Neural cell (in vitro differentiated cells): ENCODE measurements at regions not wholly inside any gene's neighbourhood (a gene's known extent, or its start where the extent isn't known, plus 50 kb on each side); places are given as distances from the start of the nearest gene placed in this dataset.

Experiments used
- H2AFZ ChIP-seq: fragments of 200-600, 300-800 bp; sonication (generic), shearing (Covaris generic); 2 replicates; pipeline ENCODE4 v1.6.0; 2014; ENCODE audit warnings: low read depth, mild to moderate bottlenecking, antibody characterized with exemption, low read length, moderate library complexity
- H3F3A ChIP-seq: fragments of 200-600 bp; shearing (Covaris generic); 2 replicates; pipeline ENCODE4 v1.6.1; 2016; ENCODE audit warnings: mild to moderate bottlenecking, moderate library complexity, mixed read lengths, antibody characterized with exemption, low read length; ENCODE audit not compliant: insufficient read depth, poor library complexity, severe bottlenecking
- H3K27ac ChIP-seq: fragments of 200-600, 300-800 bp; sonication (generic), shearing (Covaris generic); 2 replicates; pipeline ENCODE4 v1.5.1; 2014; ENCODE audit warnings: mild to moderate bottlenecking, low read length, moderate library complexity
- H3K27me3 ChIP-seq: fragments of 300-800, 200-600 bp; sonication (generic), shearing (Covaris generic); 2 replicates; pipeline ENCODE4 v1.6.0; 2014; ENCODE audit warnings: mild to moderate bottlenecking, low read depth, low read length, moderate library complexity; ENCODE audit not compliant: insufficient read depth
- H3K36me3 ChIP-seq: fragments of 300-800, 200-600 bp; sonication (generic), shearing (Covaris generic); 2 replicates; pipeline ENCODE4 v1.5.1; 2014; ENCODE audit warnings: mild to moderate bottlenecking, antibody characterized with exemption, low read length, moderate library complexity; ENCODE audit not compliant: insufficient read depth
- H3K4me2 ChIP-seq: fragments of 300-800, 200-600 bp; sonication (generic), shearing (Covaris generic); 2 replicates; pipeline ENCODE4 v1.6.0; 2014; ENCODE audit warnings: mild to moderate bottlenecking, low read length
- H3K4me3 ChIP-seq: fragments of 300-800, 200-600 bp; sonication (generic), shearing (Covaris generic); 2 replicates; pipeline ENCODE4 v1.5.1; 2014; ENCODE audit warnings: mild to moderate bottlenecking, low read length, moderate library complexity
- H3K79me2 ChIP-seq: fragments of 200-600 bp; shearing (Covaris generic); replicated peaks from 2 replicates; pipeline ENCODE4 v1.6.0; 2014; ENCODE audit warnings: mild to moderate bottlenecking, low read length, moderate library complexity; ENCODE audit not compliant: insufficient read depth
- H3K9ac ChIP-seq: fragments of 300-800, 200-600 bp; sonication (generic), shearing (Covaris generic); 2 replicates; pipeline ENCODE4 v1.6.1; 2016; ENCODE audit warnings: mild to moderate bottlenecking, low read length, mixed read lengths
- H3K9me2 ChIP-seq: fragments of 200-600 bp; shearing (Covaris generic); 2 replicates; pipeline ENCODE4 v1.6.1; 2016; ENCODE audit warnings: mild to moderate bottlenecking, low read length, mixed read lengths; ENCODE audit not compliant: insufficient read depth
- H3K9me3 ChIP-seq: fragments of 200-600, 300-800 bp; sonication (generic), shearing (Covaris generic); 2 replicates; pipeline ENCODE4 v1.6.1; 2016; ENCODE audit warnings: mild to moderate bottlenecking, mixed run types, low read length, moderate library complexity, mixed read lengths
- H4K20me1 ChIP-seq: fragments of 200-600 bp; shearing (Covaris generic); 2 replicates; pipeline ENCODE4 v1.6.1; 2016; ENCODE audit warnings: mild to moderate bottlenecking, mixed run types; ENCODE audit not compliant: insufficient read depth
- CTCF ChIP-seq: fragments of 450-650 bp; IDR thresholded peaks from 2 replicates; pipeline ENCODE4 v1.5.1; 2014; ENCODE audit warnings: antibody characterized with exemption, mild to moderate bottlenecking, moderate library complexity; ENCODE audit not compliant: poor library complexity, severe bottlenecking
- EP300 ChIP-seq: fragments of 450-650 bp; conservative IDR thresholded peaks from 2 replicates; pipeline ENCODE4 v1.6.1; 2014; ENCODE audit warnings: antibody characterized with exemption, mild to moderate bottlenecking, moderate library complexity; ENCODE audit not compliant: poor library complexity, severe bottlenecking
- EZH2 ChIP-seq: fragments of 200-600, 300-800 bp; shearing (Covaris generic), sonication (generic); IDR thresholded peaks from 2 replicates; pipeline ENCODE4 v1.6.1; 2014; ENCODE audit warnings: antibody characterized with exemption, low read length, borderline replicate concordance, mild to moderate bottlenecking; ENCODE audit not compliant: insufficient read depth, poor library complexity, severe bottlenecking
- MXI1 ChIP-seq: fragments of 450-650 bp; conservative IDR thresholded peaks from 2 replicates; pipeline ENCODE4 v1.6.1; 2014; ENCODE audit warnings: antibody characterized with exemption, mild to moderate bottlenecking; ENCODE audit not compliant: poor library complexity, severe bottlenecking
- POLR2AphosphoS5 ChIP-seq: IDR thresholded peaks from 2 replicates; pipeline ENCODE4 v1.6.1; 2012
- RAD21 ChIP-seq: fragments of 450-650 bp; conservative IDR thresholded peaks from 2 replicates; pipeline ENCODE4 v1.6.1; 2014; ENCODE audit warnings: antibody characterized with exemption, mild to moderate bottlenecking, moderate library complexity
- REST ChIP-seq: IDR thresholded peaks from 2 replicates; pipeline ENCODE4 v1.6.1; 2012; ENCODE audit warnings: borderline replicate concordance
- SMC3 ChIP-seq: fragments of 450-650 bp; conservative IDR thresholded peaks from 2 replicates; pipeline ENCODE4 v1.6.1; 2014; ENCODE audit warnings: antibody characterized with exemption, mild to moderate bottlenecking, moderate library complexity; ENCODE audit not compliant: poor library complexity
- TAF1 ChIP-seq: IDR thresholded peaks from 2 replicates; pipeline ENCODE4 v1.6.1; 2012; ENCODE audit warnings: low read depth

GRCh38 chr5:104951829-104952228, 1389.2 kb upstream of the NUDT12 start:
- TF ChIP-seq REST (no peak), POLR2AphosphoS5 (no peak), TAF1 (no peak), EZH2 (no peak), CTCF (no peak), MXI1 (no peak), RAD21 (no peak)

GRCh38 chr5:104947076-104947475, 1384.5 kb upstream of the NUDT12 start:
- Histone ChIP-seq H4K20me1 (no peaks in the 10 kb centered on the region), H3K9me3 (no peaks in the 10 kb centered on the region), H3K79me2 (no peaks in the 10 kb centered on the region), H3K4me2 (no peak overlapping the region), H3K4me3 (no peak overlapping the region), H3K36me3 (no peaks in the 10 kb centered on the region), H2AFZ (no peak overlapping the region), H3K9me2 (no peaks in the 10 kb centered on the region), H3K9ac (no peak overlapping the region), H3F3A (no peaks in the 10 kb centered on the region), H3K27me3 (no peaks in the 10 kb centered on the region), H3K27ac (no peak overlapping the region)
- TF ChIP-seq TAF1 (no peak), POLR2AphosphoS5 (no peak), REST (no peak), EZH2 (no peak), MXI1 (no peak), SMC3 (no peak), RAD21 (no peak), EP300 (no peak), CTCF (no peak)

More at GRCh38 chr5:104951829-104952228, 1389.2 kb upstream of the NUDT12 start:
- no peaks in the 10 kb centered on the region for H3K27me3 ChIP-seq
- no peak overlapping the region for H2AFZ ChIP-seq
- no peak overlapping the region for H3K4me3 ChIP-seq
- H3K9ac ChIP-seq, result no peak overlapping the region
- no peaks in the 10 kb centered on the region for H3K79me2 ChIP-seq
- no peak overlapping the region for H3K4me2 ChIP-seq
- H3K9me3 ChIP-seq, result no peaks in the 10 kb centered on the region
- no peaks in the 10 kb centered on the region for H4K20me1 ChIP-seq
- no peaks in the 10 kb centered on the region for H3K9me2 ChIP-seq
- H3F3A ChIP-seq, result no peaks in the 10 kb centered on the region
- H3K36me3 ChIP-seq, result no peaks in the 10 kb centered on the region
- H3K27ac ChIP-seq, result no peak overlapping the region
